ENCODE measurements at regions not wholly inside any gene's neighbourhood (a gene's known extent, or its start where the extent isn't known, plus 50 kb on each side); places are given as distances from the start of the nearest gene placed in this dataset.

GRCh38 chr13:50144246-50145160 lies 129.3 kb downstream of the KCNRG start:
- ATAC-seq (ENCODE audit: poor library complexity) (no peak), DNase-seq (no peak)
- intact Hi-C loops (cut with DNase I): no loop called here

DNA sequence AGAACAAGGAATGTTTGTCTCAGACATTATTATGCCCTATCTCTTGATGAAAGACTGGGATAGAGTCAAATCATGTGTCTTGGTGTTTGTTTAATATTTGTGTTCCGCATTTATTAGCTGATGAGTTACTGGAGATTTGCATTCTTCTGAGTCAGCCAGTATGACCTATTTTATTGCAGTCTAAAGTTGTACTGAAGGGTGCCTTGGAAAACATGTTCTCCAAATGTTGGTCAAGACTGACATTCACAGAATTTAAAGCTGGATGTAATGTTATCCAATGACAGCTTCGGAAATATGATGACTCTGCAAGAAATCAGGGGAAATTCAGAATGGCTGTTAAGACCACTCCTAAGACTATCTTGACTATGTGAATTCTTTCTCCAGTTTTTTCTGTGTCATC lies 134.0 kb downstream of the KCNRG start:
- DNase-seq (no peak), ATAC-seq (ENCODE audit: poor library complexity) (no peak)
- intact Hi-C loops (cut with DNase I): no loop called here

GRCh38 chr13:50149932-50150331 lies 134.7 kb downstream of the KCNRG start:
- intact Hi-C loops (cut with DNase I): no loop called here
- ATAC-seq (ENCODE audit: poor library complexity): peak; percentile 94
- DNase-seq: no peak

GRCh38 chr13:50152224-50152623 lies 137.0 kb downstream of the KCNRG start:
- ATAC-seq (ENCODE audit: poor library complexity): no peak
- intact Hi-C loops (cut with DNase I): no loop called here
- DNase-seq: no peak

DNA sequence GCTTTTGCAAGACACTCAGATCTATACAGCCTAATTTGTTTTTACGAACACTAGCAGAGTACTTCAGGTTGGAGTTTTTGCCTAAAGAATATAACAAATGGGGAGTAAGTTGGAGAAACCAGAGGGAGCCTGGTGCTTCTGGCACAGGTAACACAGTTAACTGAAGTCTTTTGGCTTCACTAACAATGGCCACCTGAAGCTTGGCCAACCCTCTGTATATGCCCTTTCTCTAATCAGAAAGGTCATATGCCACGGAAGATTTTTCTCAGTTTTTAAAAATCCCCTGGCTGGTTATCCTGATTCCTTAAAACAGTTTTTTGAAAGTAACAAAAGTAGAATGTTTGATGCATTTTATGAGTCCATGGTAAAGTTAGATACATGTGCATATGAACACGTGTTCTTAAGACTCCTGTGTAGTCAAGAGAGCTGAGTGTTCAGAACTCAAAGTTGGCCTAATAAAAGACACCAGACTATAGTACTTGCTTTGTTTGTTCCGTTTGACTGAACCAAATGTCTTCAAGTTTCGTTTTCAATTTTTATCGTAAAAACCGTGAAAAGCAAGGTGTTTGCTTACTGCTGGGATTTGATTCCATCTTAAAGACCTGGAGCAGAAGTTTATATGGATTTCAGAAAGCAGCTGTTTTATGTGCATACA lies 137.5 kb downstream of the KCNRG start:
- no peak for DNase-seq
- intact Hi-C loops (cut with DNase I): no loop called here
- no peak for ATAC-seq (ENCODE audit: poor library complexity)

DNA sequence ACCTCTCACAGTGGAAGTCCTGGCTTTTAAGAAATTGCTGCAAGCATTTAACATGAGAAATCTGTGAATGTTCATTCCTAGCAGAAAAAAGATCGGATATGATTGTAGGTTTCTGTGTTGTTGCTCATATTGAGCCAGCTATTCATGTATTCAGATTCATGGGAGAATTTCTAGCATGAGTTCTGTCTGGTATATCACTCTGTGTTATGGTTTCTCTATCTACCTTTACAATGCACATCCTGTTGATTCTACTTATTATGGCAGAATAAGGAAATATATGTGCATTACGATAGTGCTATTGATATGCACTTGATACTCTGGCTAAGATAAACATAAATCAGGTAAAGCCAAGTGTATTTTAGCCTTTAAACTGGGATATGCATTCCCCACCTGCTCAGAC lies 138.2 kb downstream of the KCNRG start:
- DNase-seq: no peak
- intact Hi-C loops (cut with DNase I): no loop called here
- no peak for ATAC-seq (ENCODE audit: poor library complexity)

GRCh38 chr13:50153876-50154275 lies 138.6 kb downstream of the KCNRG start:
- no peak for ATAC-seq (ENCODE audit: poor library complexity)
- DNase-seq: no peak
- intact Hi-C loops (cut with DNase I): no loop called here

GRCh38 chr13:50154697-50155096 lies 139.5 kb downstream of the KCNRG start:
- intact Hi-C loops (cut with DNase I): no loop called here
- no peak for ATAC-seq (ENCODE audit: poor library complexity)
- DNase-seq: no peak

- ATAC-seq (ENCODE audit: poor library complexity) (no peak), DNase-seq (no peak)
- intact Hi-C loops (cut with DNase I): no loop called here
These were observed 140.9 kb downstream of the KCNRG start for GRCh38 chr13:50156140-50156539.

GRCh38 chr13:50156561-50157127 lies 141.4 kb downstream of the KCNRG start:
- ATAC-seq (ENCODE audit: poor library complexity): no peak

GRCh38 chr13:50158385-50159165 lies 143.3 kb downstream of the KCNRG start:
- DNase-seq (no peak), ATAC-seq (ENCODE audit: poor library complexity) (no peak)
- intact Hi-C loops (cut with DNase I): no loop called here

More at GRCh38 chr13:50156561-50157127, 141.4 kb downstream of the KCNRG start:
- DNase-seq: no peak
- intact Hi-C loops (cut with DNase I): no loop called here

DNA sequence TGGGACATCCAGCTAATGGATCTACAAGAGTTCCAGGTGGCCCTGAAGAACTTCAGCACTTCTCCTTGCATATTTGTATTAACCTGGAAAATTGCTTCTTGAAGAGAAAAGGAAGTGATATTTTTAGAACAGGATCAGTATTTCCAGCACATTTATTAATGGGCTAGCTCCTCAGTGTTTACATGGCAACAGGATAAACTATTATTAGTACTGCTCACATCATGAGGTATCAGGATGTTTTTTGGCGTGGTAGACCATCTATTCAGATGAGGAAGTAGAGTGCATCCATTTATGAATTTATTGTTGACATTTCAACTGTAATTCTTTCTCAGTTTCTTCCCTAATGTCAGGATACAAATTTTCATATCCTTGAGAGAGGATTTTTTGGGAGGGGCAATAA lies 144.4 kb downstream of the KCNRG start:
- DNase-seq (no peak), ATAC-seq (ENCODE audit: poor library complexity) (no peak)
- intact Hi-C loops (cut with DNase I): no loop called here

- ATAC-seq (ENCODE audit: poor library complexity): no peak
- intact Hi-C loops (cut with DNase I): no loop called here
- DNase-seq: no peak
These were observed 145.8 kb downstream of the KCNRG start for GRCh38 chr13:50161052-50161451.

DNA sequence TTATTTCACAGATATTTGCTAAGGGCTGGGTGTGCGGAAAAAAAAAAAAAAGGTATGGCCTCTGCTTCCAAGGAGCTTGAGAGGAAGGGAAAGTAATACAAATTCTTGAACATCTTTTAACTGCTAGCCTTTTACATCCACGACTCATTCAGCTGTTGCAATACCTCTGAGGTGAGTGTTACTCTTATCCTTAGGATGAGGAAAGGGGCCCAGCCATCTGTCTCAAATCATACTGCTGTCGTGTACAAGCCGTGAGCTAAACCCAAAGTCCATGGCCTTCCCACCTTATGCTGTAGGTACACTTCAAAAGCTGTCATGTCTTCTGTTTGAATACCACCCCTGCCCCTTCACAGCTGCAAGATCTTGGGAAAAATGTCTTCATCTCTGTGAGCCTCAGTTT lies 146.8 kb downstream of the KCNRG start:
- no peak for DNase-seq
- intact Hi-C loops (cut with DNase I): no loop called here
- no peak for ATAC-seq (ENCODE audit: poor library complexity)

GRCh38 chr13:50162567-50162966 lies 147.3 kb downstream of the KCNRG start:
- no peak for DNase-seq
- no peak for ATAC-seq (ENCODE audit: poor library complexity)
- intact Hi-C loops (cut with DNase I): no loop called here

DNA sequence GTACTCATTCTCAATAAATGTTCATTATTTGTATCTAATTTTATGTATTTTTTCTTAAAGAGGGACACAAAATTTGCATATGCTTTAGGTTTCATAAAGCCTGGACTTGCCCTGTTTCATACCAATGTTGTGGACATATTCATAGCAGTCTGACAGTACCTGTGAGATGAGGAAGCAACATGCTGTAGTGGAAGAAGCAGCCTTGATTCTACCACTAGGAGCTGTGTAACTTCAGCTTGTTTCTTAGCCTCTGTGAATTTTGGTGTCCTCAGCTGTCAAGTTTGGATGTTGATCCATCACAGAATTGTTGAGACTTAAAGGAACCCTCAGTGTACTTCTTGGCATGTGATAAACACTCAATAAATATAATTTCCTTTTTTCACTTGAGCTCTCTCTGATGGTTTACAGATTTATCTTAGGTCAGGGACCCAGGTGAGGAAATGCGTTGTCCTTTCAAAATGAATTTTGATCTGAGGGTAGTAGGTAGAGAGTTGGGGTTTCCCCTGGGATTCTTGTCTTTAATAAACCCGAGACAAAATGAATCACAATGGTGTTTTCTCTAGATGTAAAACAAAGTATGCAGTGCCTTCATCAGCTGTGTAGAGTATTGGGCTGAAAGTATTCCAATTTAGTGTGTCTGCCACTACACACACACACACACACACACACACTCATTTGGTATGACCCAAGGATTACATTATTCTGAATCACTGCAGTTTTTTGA lies 152.1 kb downstream of the KCNRG start:
- intact Hi-C loops (cut with DNase I): no loop called here
- DNase-seq (no peak), ATAC-seq (ENCODE audit: poor library complexity) (no peak)

DNA sequence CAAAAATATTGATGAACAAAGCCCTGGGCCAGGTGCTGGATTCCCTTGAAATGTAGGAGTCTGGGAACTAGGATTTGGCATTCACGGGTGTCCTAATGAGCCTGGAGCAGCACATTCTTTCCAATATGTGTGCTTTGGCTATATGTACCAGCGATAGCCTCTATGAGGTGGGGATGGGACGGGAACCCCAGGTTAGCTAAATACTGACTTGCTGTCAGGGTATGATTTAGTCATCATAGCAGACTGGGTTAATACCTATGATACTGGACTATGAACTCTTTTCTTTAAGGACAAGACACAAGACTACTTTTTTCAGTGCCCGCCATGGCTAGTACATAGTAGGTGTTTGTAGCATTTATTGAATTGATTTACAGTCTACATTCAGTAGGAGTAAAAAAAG lies 152.7 kb downstream of the KCNRG start:
- ATAC-seq (ENCODE audit: poor library complexity) (no peak), DNase-seq (no peak)
- intact Hi-C loops (cut with DNase I): no loop called here

DNA sequence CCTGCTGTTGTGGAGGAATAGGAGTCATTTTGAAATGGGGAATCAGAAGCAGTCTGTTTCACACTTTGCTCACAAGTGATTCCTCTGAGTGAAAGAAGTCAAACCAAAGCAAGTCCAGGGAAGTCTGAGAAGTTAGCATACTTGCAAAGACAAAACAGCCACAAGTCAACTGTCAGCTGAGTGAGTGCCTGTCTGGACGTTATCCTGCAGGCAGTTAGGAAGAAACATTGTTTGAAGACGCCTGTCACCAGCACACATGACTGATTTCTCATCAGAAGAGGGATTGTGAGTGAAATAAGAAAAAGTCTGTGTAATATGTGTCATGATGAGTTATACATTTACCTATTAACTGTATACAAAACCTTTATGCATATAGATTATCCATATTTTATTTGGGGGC lies 153.5 kb downstream of the KCNRG start:
- ATAC-seq (ENCODE audit: poor library complexity) (no peak), DNase-seq (no peak)
- intact Hi-C loops (cut with DNase I): no loop called here
